NCI-H345 treated with DMSO at 0.1 percent for 48 hours (cell line): ENCODE measurements at regions not wholly inside any gene's neighbourhood (a gene's known extent, or its start where the extent isn't known, plus 50 kb on each side); places are given as distances from the start of the nearest gene placed in this dataset.
"Not testable (repeated sequence)": the region's sequence is repeated elsewhere in the genome, so short reads cannot be mapped to it uniquely, and the experiment has no call there.

Experiments
- DNase-seq: peaks from one replicate; lab custom pipeline; 2025; ENCODE audit not compliant: unreplicated experiment; lab: John Stamatoyannopoulos, UW

- no peak for DNase-seq
These were observed 453.2 kb downstream of the QKI start for GRCh38 chr6:163867518-163868292.

- DNase-seq: no peak
These were observed 451.7 kb downstream of the QKI start for GRCh38 chr6:163866192-163866591.

GRCh38 chr6:163863565-163863964, 449.0 kb downstream of the QKI start:
- DNase-seq: no peak

- no peak for DNase-seq
These were observed 448.2 kb downstream of the QKI start for GRCh38 chr6:163862701-163863100.

- no peak for DNase-seq
These were observed 447.1 kb downstream of the QKI start for GRCh38 chr6:163861627-163862026.

- DNase-seq: no peak
These were observed 446.0 kb downstream of the QKI start for GRCh38 chr6:163860287-163861081.

GRCh38 chr6:163858870-163859269, 444.4 kb downstream of the QKI start:
- not testable (repeated sequence) for DNase-seq

- no peak for DNase-seq
These were observed 442.9 kb downstream of the QKI start for GRCh38 chr6:163857421-163857820.

- DNase-seq: no peak
These were observed 436.4 kb downstream of the QKI start for GRCh38 chr6:163850874-163851273.

- no peak for DNase-seq
These were observed 430.2 kb downstream of the QKI start for GRCh38 chr6:163844761-163845160.

GRCh38 chr6:163844357-163844756, 429.8 kb downstream of the QKI start:
- no peak for DNase-seq

- DNase-seq: no peak
These were observed 428.7 kb downstream of the QKI start for GRCh38 chr6:163843218-163843617.

- DNase-seq: no peak
These were observed 427.9 kb downstream of the QKI start for GRCh38 chr6:163842467-163842866.

GRCh38 chr6:163841733-163842132, 427.2 kb downstream of the QKI start:
- DNase-seq: no peak

GRCh38 chr6:163841326-163841725, 426.8 kb downstream of the QKI start:
- no peak for DNase-seq

- DNase-seq: no peak
These were observed 426.4 kb downstream of the QKI start for GRCh38 chr6:163840880-163841279.

- DNase-seq: no peak
These were observed 424.8 kb downstream of the QKI start for GRCh38 chr6:163839296-163839695.

GRCh38 chr6:163837691-163838431, 423.3 kb downstream of the QKI start:
- no peak for DNase-seq

GRCh38 chr6:163836876-163837690, 422.6 kb downstream of the QKI start:
- no peak for DNase-seq

GRCh38 chr6:163835439-163836171, 421.1 kb downstream of the QKI start:
- DNase-seq: no peak
